Fibroblast of lung (primary cell): ENCODE measurements at regions not wholly inside any gene's neighbourhood (a gene's known extent, or its start where the extent isn't known, plus 50 kb on each side); places are given as distances from the start of the nearest gene placed in this dataset.

ENCODE experiments used
- DNase-seq, 2 donors: peaks; one replicate each; pipeline versions ENCODE4 v3.0.0 to v3.0.0-alpha.2; 2010; ENCODE audit warnings: low read depth in 2 of 2
- H2AFZ ChIP-seq: 2 replicates; pipeline ENCODE4 v1.5.1; 2012; ENCODE audit warnings: low read length, control low read depth, inconsistent platforms
- H3K27ac ChIP-seq: 2 replicates; pipeline ENCODE4 v1.5.1; 2011; ENCODE audit warnings: low read length, control low read depth; ENCODE audit not compliant: insufficient read depth
- H3K27me3 ChIP-seq: 2 replicates; pipeline ENCODE4 v1.5.1; 2011; ENCODE audit warnings: mild to moderate bottlenecking, low read length; ENCODE audit not compliant: control insufficient read depth, insufficient read depth
- H3K36me3 ChIP-seq: 2 replicates; pipeline ENCODE4 v1.5.1; 2011; ENCODE audit warnings: low read length; ENCODE audit not compliant: control insufficient read depth, insufficient read depth
- H3K4me1 ChIP-seq: 2 replicates; pipeline ENCODE4 v1.5.1; 2011; ENCODE audit warnings: low read length; ENCODE audit not compliant: control insufficient read depth, insufficient read depth; ENCODE audit errors: extremely low read depth
- H3K4me2 ChIP-seq: 2 replicates; pipeline ENCODE4 v1.5.1; 2011; ENCODE audit warnings: low read length, control low read depth; ENCODE audit not compliant: insufficient read depth; ENCODE audit errors: extremely low read depth
- H3K4me3 ChIP-seq, 4 experiments: fragments of 200-600 bp in 1 of 4; sonication (generic) in 1 of 4; replicated peaks in 1 of 4; 2 replicates each; pipeline ENCODE4 v1.5.1; 2011 to 2016; ENCODE audit warnings: low read length in 4 of 4, low read depth in 3 of 4, mild to moderate bottlenecking in 3 of 4, control low read depth in 2 of 4, inconsistent platforms in 1 of 4, mixed read lengths in 1 of 4; ENCODE audit not compliant: insufficient read depth in 1 of 4; ENCODE audit errors: control extremely low read depth in 1 of 4
- H3K79me2 ChIP-seq: 2 replicates; pipeline ENCODE4 v1.5.1; 2012; ENCODE audit warnings: mild to moderate bottlenecking, low read length, inconsistent platforms; ENCODE audit not compliant: control insufficient read depth, insufficient read depth
- H3K9ac ChIP-seq: 2 replicates; pipeline ENCODE4 v1.5.1; 2011; ENCODE audit warnings: mild to moderate bottlenecking, low read length, control low read depth; ENCODE audit not compliant: insufficient read depth
- H3K9me3 ChIP-seq: 2 replicates; pipeline ENCODE4 v1.5.1; 2012; ENCODE audit warnings: low read depth, low read length; ENCODE audit not compliant: control insufficient read depth, insufficient read depth
- H4K20me1 ChIP-seq: 2 replicates; pipeline ENCODE4 v1.5.1; 2011; ENCODE audit warnings: low read length; ENCODE audit not compliant: control insufficient read depth, insufficient read depth; ENCODE audit errors: extremely low read depth
- EZH2 ChIP-seq: IDR thresholded peaks from 2 replicates; pipeline ENCODE4 v1.5.1; 2012; ENCODE audit warnings: low read length, control low read depth, mild to moderate bottlenecking; ENCODE audit errors: missing control alignments
- TF ChIP-seq, protein P1 (sequence below), 2 donors: IDR thresholded peaks in 1 of 2; conservative IDR thresholded peaks in 1 of 2; 1 replicate in 1 of 2; 2 replicates in 1 of 2; pipeline ENCODE4 v1.5.1; 2011 to 2012; ENCODE audit warnings: low read length in 2 of 2, control low read depth in 1 of 2, inconsistent platforms in 1 of 2, low read depth in 1 of 2, mild to moderate bottlenecking in 1 of 2

DNA sequence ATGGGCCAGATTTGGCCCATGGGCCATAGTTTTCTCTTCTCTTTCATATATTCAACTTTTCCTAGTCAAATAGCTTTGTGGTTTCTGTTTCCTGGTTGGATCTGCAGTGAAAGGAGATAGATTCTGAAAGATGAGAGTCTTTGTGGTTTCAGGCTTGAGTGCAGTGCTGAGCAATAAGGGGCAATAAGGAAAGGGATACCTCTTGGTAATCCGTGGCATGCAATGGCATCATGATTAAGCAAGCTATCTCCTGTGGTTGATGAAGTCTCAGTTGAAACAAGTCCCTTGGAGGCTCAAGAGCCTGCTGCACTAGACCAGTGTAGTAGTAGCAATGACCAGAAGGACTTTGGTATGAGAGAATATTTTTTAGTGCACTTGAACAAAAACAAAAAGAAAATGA, 187.7 kb upstream of the CNTNAP2 start:
- TF ChIP-seq EZH2, result no peak
- TF ChIP-seq, protein P1, sequence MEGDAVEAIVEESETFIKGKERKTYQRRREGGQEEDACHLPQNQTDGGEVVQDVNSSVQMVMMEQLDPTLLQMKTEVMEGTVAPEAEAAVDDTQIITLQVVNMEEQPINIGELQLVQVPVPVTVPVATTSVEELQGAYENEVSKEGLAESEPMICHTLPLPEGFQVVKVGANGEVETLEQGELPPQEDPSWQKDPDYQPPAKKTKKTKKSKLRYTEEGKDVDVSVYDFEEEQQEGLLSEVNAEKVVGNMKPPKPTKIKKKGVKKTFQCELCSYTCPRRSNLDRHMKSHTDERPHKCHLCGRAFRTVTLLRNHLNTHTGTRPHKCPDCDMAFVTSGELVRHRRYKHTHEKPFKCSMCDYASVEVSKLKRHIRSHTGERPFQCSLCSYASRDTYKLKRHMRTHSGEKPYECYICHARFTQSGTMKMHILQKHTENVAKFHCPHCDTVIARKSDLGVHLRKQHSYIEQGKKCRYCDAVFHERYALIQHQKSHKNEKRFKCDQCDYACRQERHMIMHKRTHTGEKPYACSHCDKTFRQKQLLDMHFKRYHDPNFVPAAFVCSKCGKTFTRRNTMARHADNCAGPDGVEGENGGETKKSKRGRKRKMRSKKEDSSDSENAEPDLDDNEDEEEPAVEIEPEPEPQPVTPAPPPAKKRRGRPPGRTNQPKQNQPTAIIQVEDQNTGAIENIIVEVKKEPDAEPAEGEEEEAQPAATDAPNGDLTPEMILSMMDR (conservative IDR thresholded peaks at IDR 0.05 in 1 of 2, IDR thresholded peaks at IDR 0.05 in 1 of 2; ENCODE audit: low read depth in 1 of 2, low read length in 2 of 2), result no peak
- Histone ChIP-seq H3K79me2 (no peaks in the 10 kb centered on the region), H2AFZ (no peak overlapping the region), H3K9me3 (no peaks in the 10 kb centered on the region), H3K27me3 (no peaks in the 10 kb centered on the region), H3K9ac (no peak overlapping the region), H3K36me3 (no peaks in the 10 kb centered on the region), H3K4me2 (no peak overlapping the region), H4K20me1 (no peaks in the 10 kb centered on the region), H3K27ac (no peak overlapping the region), H3K4me1 (no peaks in the 10 kb centered on the region), H3K4me3 (no peak overlapping the region)
- DNase-seq, result no peak

DNA sequence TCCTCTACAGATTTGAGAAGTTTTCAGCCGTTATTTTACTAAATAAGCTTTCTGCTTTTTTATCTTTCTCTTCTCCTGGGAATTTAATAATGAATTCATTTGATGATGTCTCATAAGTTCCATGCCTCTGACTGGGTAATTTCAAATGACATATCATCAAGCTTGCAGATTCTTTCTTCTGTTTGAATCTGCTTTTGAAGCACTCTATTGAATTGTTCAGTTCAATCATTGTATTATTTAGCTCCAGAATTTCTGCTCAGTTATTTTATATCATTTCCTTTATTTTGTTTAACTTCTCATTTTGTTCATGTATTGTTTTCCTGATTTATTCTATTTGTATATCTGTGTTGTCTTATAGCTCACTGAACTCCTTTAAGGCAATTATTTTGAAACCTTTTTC, 196.9 kb upstream of the CNTNAP2 start:
- Histone ChIP-seq H3K79me2 (no peaks in the 10 kb centered on the region), H2AFZ (no peak overlapping the region), H3K4me2 (no peak overlapping the region), H3K36me3 (no peaks in the 10 kb centered on the region), H4K20me1 (no peaks in the 10 kb centered on the region), H3K4me1 (no peaks in the 10 kb centered on the region), H3K4me3 (no peak overlapping the region), H3K9me3 (no peaks in the 10 kb centered on the region), H3K27me3 (no peaks in the 10 kb centered on the region), H3K27ac (no peak overlapping the region), H3K9ac (no peak overlapping the region)
- no peak for DNase-seq
- no peak for TF ChIP-seq EZH2
- TF ChIP-seq, protein P1 (conservative IDR thresholded peaks at IDR 0.05 in 1 of 2, IDR thresholded peaks at IDR 0.05 in 1 of 2; ENCODE audit: low read depth in 1 of 2, low read length in 2 of 2), result no peak

DNA sequence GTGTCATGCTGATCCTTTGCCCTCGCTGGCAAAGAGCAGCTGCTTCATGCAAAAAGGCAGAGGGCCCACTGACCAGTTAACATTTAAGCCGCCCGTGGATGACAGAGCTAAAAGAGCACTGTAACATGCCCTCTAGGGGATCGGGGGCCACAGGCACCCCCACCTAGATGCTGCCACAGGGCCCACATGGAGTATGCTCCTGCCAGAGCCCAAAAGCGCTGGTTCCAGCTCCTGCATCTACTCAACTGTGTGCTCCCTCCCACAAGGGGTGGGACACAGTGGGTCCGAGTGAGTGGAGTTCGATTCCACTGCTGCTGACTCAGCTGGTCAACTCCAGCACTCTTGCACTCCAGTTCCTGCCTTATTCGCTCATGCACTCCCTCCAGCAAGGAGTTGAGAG, 199.8 kb upstream of the CNTNAP2 start:
- no peak overlapping the region for H3K4me3 ChIP-seq
- H3K27ac ChIP-seq, result no peak overlapping the region
- H3K27me3 ChIP-seq, result no peaks in the 10 kb centered on the region
- TF ChIP-seq EZH2, result no peak
- TF ChIP-seq, protein P1 (conservative IDR thresholded peaks at IDR 0.05 in 1 of 2, IDR thresholded peaks at IDR 0.05 in 1 of 2; ENCODE audit: low read depth in 1 of 2, low read length in 2 of 2), result no peak
- no peaks in the 10 kb centered on the region for H3K79me2 ChIP-seq
- no peaks in the 10 kb centered on the region for H4K20me1 ChIP-seq
- H3K4me1 ChIP-seq, result no peaks in the 10 kb centered on the region
- DNase-seq, result no peak
- H3K36me3 ChIP-seq, result no peaks in the 10 kb centered on the region
- no peak overlapping the region for H3K9ac ChIP-seq
- H3K4me2 ChIP-seq, result no peak overlapping the region
- no peaks in the 10 kb centered on the region for H3K9me3 ChIP-seq
- no peak overlapping the region for H2AFZ ChIP-seq
